ENCODE measurements at regions not wholly inside any gene's neighbourhood (a gene's known extent, or its start where the extent isn't known, plus 50 kb on each side); places are given as distances from the start of the nearest gene placed in this dataset.
A peak's percentile ranks its signal among the peaks of the same experiment; 100 is the strongest.

DNA sequence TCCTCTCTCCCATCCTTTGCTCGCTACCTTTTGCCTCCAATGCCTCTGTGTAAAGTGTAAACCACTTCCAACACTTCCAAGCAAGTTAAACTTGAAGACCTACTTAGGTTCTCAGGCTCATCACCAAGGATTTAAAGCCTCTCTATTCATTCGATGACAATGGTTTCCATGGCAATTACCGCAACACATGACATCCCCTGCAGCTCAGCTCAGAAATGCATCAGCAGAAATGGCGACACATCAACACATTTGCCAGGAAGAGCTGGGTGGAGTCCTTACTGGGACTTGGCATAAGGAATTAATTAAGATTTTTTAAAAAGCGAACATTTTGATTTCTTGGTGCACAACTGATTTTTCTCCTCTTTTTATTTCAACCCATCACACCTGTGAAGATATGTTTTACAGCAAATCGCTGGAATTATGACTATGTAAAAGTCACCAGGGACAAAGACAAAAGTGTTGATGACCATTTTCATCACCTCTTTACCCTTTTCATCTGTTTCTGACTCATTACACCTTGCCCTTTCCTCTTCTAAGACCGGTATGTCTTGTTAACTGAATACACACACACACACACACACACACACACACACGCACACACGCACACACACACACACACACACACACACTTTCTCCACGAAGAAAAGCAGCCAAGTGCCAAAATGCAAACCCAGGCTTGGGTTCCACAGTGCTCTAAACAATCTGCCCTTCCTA, 453.4 kb upstream of the CELF2 start:
- H3K4me3 ChIP-seq (replicated peaks; ENCODE audit: low read depth, low read length), result no peak overlapping the region
- peak; percentile 33 for DNase-seq (ENCODE audit: low read depth)
- TF ChIP-seq, protein P1, sequence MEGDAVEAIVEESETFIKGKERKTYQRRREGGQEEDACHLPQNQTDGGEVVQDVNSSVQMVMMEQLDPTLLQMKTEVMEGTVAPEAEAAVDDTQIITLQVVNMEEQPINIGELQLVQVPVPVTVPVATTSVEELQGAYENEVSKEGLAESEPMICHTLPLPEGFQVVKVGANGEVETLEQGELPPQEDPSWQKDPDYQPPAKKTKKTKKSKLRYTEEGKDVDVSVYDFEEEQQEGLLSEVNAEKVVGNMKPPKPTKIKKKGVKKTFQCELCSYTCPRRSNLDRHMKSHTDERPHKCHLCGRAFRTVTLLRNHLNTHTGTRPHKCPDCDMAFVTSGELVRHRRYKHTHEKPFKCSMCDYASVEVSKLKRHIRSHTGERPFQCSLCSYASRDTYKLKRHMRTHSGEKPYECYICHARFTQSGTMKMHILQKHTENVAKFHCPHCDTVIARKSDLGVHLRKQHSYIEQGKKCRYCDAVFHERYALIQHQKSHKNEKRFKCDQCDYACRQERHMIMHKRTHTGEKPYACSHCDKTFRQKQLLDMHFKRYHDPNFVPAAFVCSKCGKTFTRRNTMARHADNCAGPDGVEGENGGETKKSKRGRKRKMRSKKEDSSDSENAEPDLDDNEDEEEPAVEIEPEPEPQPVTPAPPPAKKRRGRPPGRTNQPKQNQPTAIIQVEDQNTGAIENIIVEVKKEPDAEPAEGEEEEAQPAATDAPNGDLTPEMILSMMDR (IDR thresholded peaks at IDR 0.05; ENCODE audit: low read length, missing control alignments), result no peak

DNA sequence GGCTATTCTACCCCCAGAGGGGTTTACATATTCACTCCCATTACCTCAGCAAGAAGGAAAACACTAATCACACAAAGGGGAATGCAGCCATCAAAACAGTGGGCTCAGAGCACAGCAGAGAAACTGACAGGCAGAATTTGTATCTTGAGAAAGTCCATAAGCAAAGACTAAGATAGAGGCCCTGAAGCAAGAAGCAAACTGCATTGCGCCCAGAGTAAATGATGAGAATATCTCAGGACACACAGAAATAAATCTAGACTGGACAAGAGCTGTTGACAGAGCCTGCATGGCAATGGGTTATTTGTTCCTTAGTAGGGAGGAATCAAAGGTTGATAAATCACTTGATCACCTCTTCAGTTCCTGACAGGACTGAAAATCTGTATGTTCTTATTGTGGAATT, 440.7 kb upstream of the CELF2 start:
- TF ChIP-seq, protein P1 (IDR thresholded peaks at IDR 0.05; ENCODE audit: low read length, missing control alignments), result no peak
- H3K4me3 ChIP-seq (replicated peaks; ENCODE audit: low read depth, low read length), result no peak overlapping the region
- no peak for DNase-seq (ENCODE audit: low read depth)

DNA sequence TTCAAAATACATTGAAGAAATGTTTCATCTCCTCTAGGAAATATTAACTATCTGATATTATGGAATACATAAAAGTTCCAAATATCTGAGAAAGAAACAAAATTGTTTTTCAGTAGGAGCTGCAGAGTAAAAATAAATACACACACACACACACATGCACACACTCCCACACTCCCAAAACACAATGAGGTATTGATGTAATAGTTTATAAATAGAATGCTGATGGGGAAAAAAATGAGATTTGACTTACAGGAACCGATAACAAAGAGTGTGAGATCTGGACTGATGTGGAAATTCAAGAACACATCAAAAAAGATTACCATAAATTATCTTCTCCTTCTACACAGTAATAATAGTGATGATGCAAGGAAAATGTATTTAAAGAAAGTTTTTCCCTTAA, 438.0 kb upstream of the CELF2 start:
- peak; percentile 76 for DNase-seq (ENCODE audit: low read depth)
- H3K4me3 ChIP-seq (replicated peaks; ENCODE audit: low read depth, low read length), result no peak overlapping the region
- TF ChIP-seq, protein P1 (IDR thresholded peaks at IDR 0.05; ENCODE audit: low read length, missing control alignments), result no peak

DNA sequence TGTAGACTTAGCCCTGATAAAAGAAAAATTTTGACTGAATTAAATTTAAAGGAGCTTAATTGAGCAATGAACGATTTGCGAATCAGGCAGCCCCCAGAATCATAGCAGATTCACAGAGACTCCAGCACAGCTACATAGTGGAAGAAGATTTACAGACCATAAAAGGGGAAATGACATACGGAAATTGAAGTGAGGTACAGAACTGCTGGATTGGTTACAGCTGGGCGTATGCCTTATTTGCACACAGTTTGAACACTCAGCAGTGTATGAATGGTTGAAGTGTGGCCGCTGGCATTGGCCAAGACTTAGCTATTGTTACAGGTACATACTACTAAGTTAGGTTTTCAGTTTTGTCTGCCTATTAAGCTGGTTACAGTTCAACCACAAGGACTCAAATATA, 433.5 kb upstream of the CELF2 start:
- TF ChIP-seq, protein P1 (IDR thresholded peaks at IDR 0.05; ENCODE audit: low read length, missing control alignments), result no peak
- H3K4me3 ChIP-seq (replicated peaks; ENCODE audit: low read depth, low read length), result no peak overlapping the region
- DNase-seq (ENCODE audit: low read depth), result no peak

DNA sequence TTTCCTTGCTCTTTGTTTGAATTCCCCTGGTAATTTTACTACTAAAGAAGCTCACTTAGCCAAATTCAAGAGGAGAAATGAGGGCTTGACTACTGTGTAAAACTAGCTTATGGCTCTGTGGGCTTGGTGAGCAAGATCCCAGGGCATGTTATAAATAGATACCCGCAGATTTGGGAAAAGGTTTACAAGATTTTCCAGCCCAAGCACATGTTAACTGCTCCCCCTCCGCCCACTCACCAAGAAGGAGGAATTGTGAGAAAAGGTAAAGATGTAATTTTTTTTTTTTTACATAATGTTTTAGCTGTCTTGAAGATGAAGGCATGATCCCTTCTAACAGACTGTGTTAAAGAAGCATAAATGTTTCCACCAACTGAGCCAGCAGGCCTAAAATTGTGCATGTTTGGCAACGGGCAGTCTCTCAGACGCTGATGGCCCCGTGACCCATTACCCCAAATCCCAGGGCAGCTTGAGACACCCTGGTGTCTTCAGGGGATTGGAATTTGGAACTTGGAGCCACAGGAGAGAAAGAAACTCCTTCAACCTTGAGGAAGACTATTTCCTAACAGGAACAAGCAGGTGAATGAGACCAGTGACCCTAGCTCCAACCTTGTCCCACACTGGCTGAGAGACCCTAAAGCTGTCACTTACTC, 429.8 kb upstream of the CELF2 start:
- no peak overlapping the region for H3K4me3 ChIP-seq (replicated peaks; ENCODE audit: low read depth, low read length)
- TF ChIP-seq, protein P1 (IDR thresholded peaks at IDR 0.05; ENCODE audit: low read length, missing control alignments), result no peak
- DNase-seq (ENCODE audit: low read depth), result no peak

DNA sequence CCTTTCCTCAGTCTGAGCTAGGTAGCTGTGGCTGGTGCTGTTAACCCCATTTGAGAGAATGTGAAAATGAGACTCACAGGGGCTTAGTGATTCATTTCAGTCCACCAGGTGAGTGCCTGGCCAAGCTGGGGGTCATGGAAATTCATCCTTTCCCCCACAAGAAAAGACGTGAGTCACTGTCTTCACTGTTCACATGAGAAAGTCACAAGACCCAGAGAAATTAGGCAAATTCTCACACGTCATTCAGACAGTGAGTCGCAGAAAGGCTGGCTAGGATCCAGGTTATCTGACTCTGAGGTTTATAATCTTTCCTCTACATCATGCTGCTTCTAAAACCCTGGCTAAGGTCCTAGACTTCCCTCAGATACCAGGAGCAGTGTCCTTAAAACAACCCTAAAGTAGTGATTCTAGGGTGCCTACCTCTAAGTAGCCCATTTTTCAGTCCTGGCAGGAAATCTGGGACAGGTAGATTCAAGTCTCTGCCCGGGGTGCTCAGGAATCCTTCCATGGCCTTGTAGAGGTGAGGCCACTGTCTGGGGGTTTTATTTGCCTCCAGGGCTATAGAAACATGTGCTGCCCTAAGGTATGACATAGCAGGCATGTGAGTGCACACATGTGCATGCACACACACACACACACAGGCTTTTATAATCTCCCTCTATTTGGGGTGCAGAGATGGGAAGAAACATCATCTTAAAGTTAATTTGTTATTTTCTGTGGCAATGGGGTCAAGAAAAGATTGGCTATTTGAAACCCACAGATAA, 427.9 kb upstream of the CELF2 start:
- H3K4me3 ChIP-seq (replicated peaks; ENCODE audit: low read depth, low read length), result no peak overlapping the region
- DNase-seq (ENCODE audit: low read depth), result peak; percentile 99
- TF ChIP-seq, protein P1 (IDR thresholded peaks at IDR 0.05; ENCODE audit: low read length, missing control alignments), result no peak
